ENCODE measurements at regions not wholly inside any gene's neighbourhood (a gene's known extent, or its start where the extent isn't known, plus 50 kb on each side); places are given as distances from the start of the nearest gene placed in this dataset.

DNA sequence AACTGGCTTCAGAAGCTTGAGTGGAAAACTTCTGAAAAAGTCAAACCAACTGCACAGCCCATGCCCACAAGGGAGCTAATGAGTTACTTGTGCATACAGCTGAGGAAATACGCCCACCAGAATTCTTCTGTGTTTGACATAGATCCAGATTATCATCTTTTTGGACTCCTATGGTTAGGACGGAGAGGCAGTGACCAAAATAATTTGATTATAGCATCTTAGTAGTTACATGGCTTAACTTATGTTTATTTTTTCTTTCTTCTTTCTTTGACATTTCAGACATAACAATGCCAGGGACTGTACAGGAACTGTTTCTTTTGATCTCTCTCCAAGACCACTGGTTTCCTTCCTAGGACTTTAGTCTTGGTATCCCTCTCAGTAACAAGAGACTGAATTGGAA lies 246.1 kb upstream of the RASGRP1 start:
- TF ChIP-seq, protein P1, sequence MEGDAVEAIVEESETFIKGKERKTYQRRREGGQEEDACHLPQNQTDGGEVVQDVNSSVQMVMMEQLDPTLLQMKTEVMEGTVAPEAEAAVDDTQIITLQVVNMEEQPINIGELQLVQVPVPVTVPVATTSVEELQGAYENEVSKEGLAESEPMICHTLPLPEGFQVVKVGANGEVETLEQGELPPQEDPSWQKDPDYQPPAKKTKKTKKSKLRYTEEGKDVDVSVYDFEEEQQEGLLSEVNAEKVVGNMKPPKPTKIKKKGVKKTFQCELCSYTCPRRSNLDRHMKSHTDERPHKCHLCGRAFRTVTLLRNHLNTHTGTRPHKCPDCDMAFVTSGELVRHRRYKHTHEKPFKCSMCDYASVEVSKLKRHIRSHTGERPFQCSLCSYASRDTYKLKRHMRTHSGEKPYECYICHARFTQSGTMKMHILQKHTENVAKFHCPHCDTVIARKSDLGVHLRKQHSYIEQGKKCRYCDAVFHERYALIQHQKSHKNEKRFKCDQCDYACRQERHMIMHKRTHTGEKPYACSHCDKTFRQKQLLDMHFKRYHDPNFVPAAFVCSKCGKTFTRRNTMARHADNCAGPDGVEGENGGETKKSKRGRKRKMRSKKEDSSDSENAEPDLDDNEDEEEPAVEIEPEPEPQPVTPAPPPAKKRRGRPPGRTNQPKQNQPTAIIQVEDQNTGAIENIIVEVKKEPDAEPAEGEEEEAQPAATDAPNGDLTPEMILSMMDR (IDR thresholded peaks at IDR 0.05; ENCODE audit: low read length), result no peak
- no peak for TF ChIP-seq EZH2 (IDR thresholded peaks at IDR 0.05; ENCODE audit: borderline replicate concordance, low read length)
